B cell (primary cell): ENCODE measurements at regions not wholly inside any gene's neighbourhood (a gene's known extent, or its start where the extent isn't known, plus 50 kb on each side); places are given as distances from the start of the nearest gene placed in this dataset.

ENCODE experiments used
- ATAC-seq: fragments of 200-7000 bp; cut with Tn5 transposase; one replicate; pipeline ENCODE4 v1.10.0; 2021; ENCODE audit warnings: low read depth, mild to moderate bottlenecking, moderate number of reproducible peaks, moderate library complexity
- CTCF ChIA-PET: fragments of 350-600 bp; sonication (Branson Sonifier 250); formaldehyde crosslinking; loops from one replicate; lab custom pipeline; 2021; ENCODE audit warnings: antibody characterized with exemption, inconsistent platforms; lab: Charles Lee
- POLR2A ChIA-PET: fragments of 350-600 bp; sonication (Branson Sonifier 250); formaldehyde crosslinking; loops from one replicate; lab custom pipeline; 2021; ENCODE audit warnings: antibody characterized with exemption; lab: Charles Lee
- DNase-seq: peaks from one replicate; pipeline ENCODE4 v3.0.0; 2013
- H2AFZ ChIP-seq: 2 replicates; pipeline ENCODE4 v1.6.1; 2012; ENCODE audit warnings: mild to moderate bottlenecking, low read depth, low read length; ENCODE audit not compliant: insufficient read depth, poor library complexity, severe bottlenecking
- H3K27ac ChIP-seq, 2 donors: 1 replicate in 1 of 2; 2 replicates in 1 of 2; pipeline ENCODE4 v1.5.1; 2012 to 2013; ENCODE audit warnings: low read length in 2 of 2, mild to moderate bottlenecking in 2 of 2, moderate library complexity in 1 of 2
- H3K27me3 ChIP-seq, 4 experiments: fragments of 200-600 bp in 1 of 4; sonication (generic) in 1 of 4; replicated peaks in 1 of 4; 1 replicate in 2 of 4; 2 replicates in 2 of 4; pipeline versions ENCODE4 v1.6.1 to v1.7.0; 2013 to 2016; ENCODE audit warnings: low read length in 3 of 4, mild to moderate bottlenecking in 2 of 4, mixed read lengths in 1 of 4, moderate library complexity in 1 of 4; ENCODE audit not compliant: insufficient read depth in 4 of 4, control insufficient read depth in 3 of 4; ENCODE audit errors: control extremely low read depth in 1 of 4
- H3K36me3 ChIP-seq, 2 experiments: replicated peaks in 1 of 2; 1 replicate in 1 of 2; 2 replicates in 1 of 2; pipeline versions ENCODE4 v1.6.1 to v1.7.1; 2013; ENCODE audit warnings: low read length in 1 of 2; ENCODE audit not compliant: insufficient read depth in 2 of 2, control insufficient read depth in 1 of 2; ENCODE audit errors: control extremely low read depth in 1 of 2, extremely low read depth in 1 of 2
- H3K4me1 ChIP-seq, 2 donors: fragments of 200-600 bp in 1 of 2; sonication (generic) in 1 of 2; 1 replicate in 1 of 2; 2 replicates in 1 of 2; pipeline versions ENCODE4 v1.5.1 to v1.6.1; 2013 to 2017; ENCODE audit warnings: low read length in 2 of 2; ENCODE audit not compliant: control insufficient read depth in 2 of 2, insufficient read depth in 2 of 2
- H3K4me2 ChIP-seq: replicated peaks from 2 replicates; pipeline ENCODE3; 2012; ENCODE audit warnings: mild to moderate bottlenecking, low read depth, low read length; ENCODE audit not compliant: poor library complexity, severe bottlenecking
- H3K4me3 ChIP-seq, 5 experiments: fragments of 200-600 bp in 1 of 5; sonication (generic) in 1 of 5; 1 replicate in 3 of 5; 2 replicates in 2 of 5; pipeline versions ENCODE4 v1.5.1 to v1.7.0; 2011 to 2016; ENCODE audit warnings: low read length in 4 of 5, mild to moderate bottlenecking in 4 of 5, low read depth in 2 of 5, control low read depth in 1 of 5, moderate library complexity in 1 of 5; ENCODE audit not compliant: insufficient read depth in 1 of 5; ENCODE audit errors: control extremely low read depth in 1 of 5, extremely low read depth in 1 of 5
- H3K79me2 ChIP-seq: fragments of 200-600 bp; sonication (generic); one replicate; pipeline ENCODE4 v1.6.0; 2016; ENCODE audit warnings: low read length; ENCODE audit not compliant: control insufficient read depth, insufficient read depth
- H3K9ac ChIP-seq: fragments of 200-600 bp; sonication (generic); 2 replicates; pipeline ENCODE4 v1.6.1; 2017; ENCODE audit warnings: mild to moderate bottlenecking, low read length, moderate library complexity
- H3K9me3 ChIP-seq, 3 donors: one replicate each; pipeline versions ENCODE4 v1.6.1 to v1.7.1; 2013; ENCODE audit warnings: low read length in 2 of 3; ENCODE audit not compliant: control insufficient read depth in 2 of 3, insufficient read depth in 1 of 3; ENCODE audit errors: control extremely low read depth in 1 of 3
- H4K20me1 ChIP-seq: 2 replicates; pipeline ENCODE4 v1.6.0; 2012; ENCODE audit warnings: mild to moderate bottlenecking, low read length; ENCODE audit not compliant: insufficient read depth, control insufficient read depth, poor library complexity, severe bottlenecking
- H3K27ac Mint-ChIP-seq: one replicate; pipeline ENCODE4 v1.8.0; 2021; ENCODE audit warnings: mixed read lengths
- H3K27me3 Mint-ChIP-seq: one replicate; pipeline ENCODE4 v1.8.0; 2021; ENCODE audit warnings: mixed read lengths
- H3K4me1 Mint-ChIP-seq: one replicate; pipeline ENCODE4 v1.8.0; 2021; ENCODE audit warnings: mixed read lengths
- H3K4me3 Mint-ChIP-seq: one replicate; pipeline ENCODE4 v1.8.0; 2021; ENCODE audit warnings: mixed read lengths
- H3K9me3 Mint-ChIP-seq: one replicate; pipeline ENCODE4 v1.8.0; 2022; ENCODE audit warnings: mixed read lengths; ENCODE audit not compliant: insufficient read depth
- EZH2 ChIP-seq: IDR thresholded peaks from 2 replicates; pipeline ENCODE4 v1.6.1; 2012; ENCODE audit warnings: borderline replicate concordance, low read depth, mild to moderate bottlenecking, moderate library complexity, low read length; ENCODE audit not compliant: insufficient read depth, poor library complexity, severe bottlenecking
- WGBS: methylation state at CpG from one replicate; pipeline ENCODE4 v1.1.5; 2013; ENCODE audit warnings: missing lambda C conversion rate; ENCODE audit not compliant: insufficient coverage; 5-methylcytosine and 5-hydroxymethylcytosine counted together
- intact Hi-C: fragments of 100-400 bp; cut with micrococcal nuclease; formaldehyde crosslinking; loops from one replicate; pipeline ENCODE4 v1.10.0; 2022
- TF ChIP-seq, protein P1 (sequence below): fragments of 200-600 bp; IDR thresholded peaks from one replicate; pipeline ENCODE4 v1.8.0; 2022; ENCODE audit warnings: antibody characterized with exemption, mild to moderate bottlenecking

- Histone ChIP-seq H3K9me3 (no peaks in the 10 kb centered on the region), H3K9ac (no peak overlapping the region), H2AFZ (no peak overlapping the region), H3K79me2 (no peaks in the 10 kb centered on the region), H4K20me1 (no peaks in the 10 kb centered on the region), H3K36me3 (no peaks in the 10 kb centered on the region), H3K4me3 (no peak overlapping the region), H3K4me2 (no peak overlapping the region), H3K4me1 (no peaks in the 10 kb centered on the region), H3K27ac (no peak overlapping the region), H3K27me3 (no peaks in the 10 kb centered on the region)
- Mint-ChIP-seq H3K4me1 (no peaks in the 10 kb centered on the region), H3K9me3 (no peaks in the 10 kb centered on the region), H3K27me3 (no peaks in the 10 kb centered on the region), H3K27ac (no peak overlapping the region), H3K4me3 (no peak overlapping the region)
- POLR2A ChIA-PET, result no interaction called here
- no peak for TF ChIP-seq EZH2
- TF ChIP-seq, protein P1, sequence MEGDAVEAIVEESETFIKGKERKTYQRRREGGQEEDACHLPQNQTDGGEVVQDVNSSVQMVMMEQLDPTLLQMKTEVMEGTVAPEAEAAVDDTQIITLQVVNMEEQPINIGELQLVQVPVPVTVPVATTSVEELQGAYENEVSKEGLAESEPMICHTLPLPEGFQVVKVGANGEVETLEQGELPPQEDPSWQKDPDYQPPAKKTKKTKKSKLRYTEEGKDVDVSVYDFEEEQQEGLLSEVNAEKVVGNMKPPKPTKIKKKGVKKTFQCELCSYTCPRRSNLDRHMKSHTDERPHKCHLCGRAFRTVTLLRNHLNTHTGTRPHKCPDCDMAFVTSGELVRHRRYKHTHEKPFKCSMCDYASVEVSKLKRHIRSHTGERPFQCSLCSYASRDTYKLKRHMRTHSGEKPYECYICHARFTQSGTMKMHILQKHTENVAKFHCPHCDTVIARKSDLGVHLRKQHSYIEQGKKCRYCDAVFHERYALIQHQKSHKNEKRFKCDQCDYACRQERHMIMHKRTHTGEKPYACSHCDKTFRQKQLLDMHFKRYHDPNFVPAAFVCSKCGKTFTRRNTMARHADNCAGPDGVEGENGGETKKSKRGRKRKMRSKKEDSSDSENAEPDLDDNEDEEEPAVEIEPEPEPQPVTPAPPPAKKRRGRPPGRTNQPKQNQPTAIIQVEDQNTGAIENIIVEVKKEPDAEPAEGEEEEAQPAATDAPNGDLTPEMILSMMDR, result no peak
- WGBS, result no CpG with 5 or more reads among the region's 5 CpGs
- no peak for DNase-seq
- intact Hi-C loops, result no loop called here
- CTCF ChIA-PET, result no interaction called here
- no peak for ATAC-seq
These were observed 446.6 kb downstream of the KLF5 start for GRCh38 chr13:73505376-73505890.

DNA sequence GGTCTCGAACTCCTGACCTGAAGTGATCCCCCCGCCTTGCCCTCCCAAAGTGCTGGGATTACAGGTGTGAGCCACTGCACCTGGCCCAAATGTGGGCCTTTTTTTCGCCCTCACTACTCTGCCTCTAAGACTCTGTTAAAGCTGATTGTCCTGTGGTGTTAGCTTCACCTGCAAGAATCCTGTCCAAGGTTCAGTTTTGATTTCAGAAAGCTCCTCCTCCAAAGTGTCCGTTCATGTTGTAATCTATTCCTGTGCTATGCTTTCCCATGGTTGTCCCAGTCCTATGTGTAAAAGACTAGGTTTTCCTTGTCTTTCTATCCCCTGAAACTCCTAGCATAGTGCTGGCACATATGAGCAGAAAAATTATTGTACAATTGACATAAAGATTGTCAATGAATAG is 440.9 kb downstream of the KLF5 start:
- no peaks in the 10 kb centered on the region for H3K36me3 ChIP-seq
- 90% methylated on average over 3 of the region's 4 CpGs for WGBS
- H3K79me2 ChIP-seq, result no peaks in the 10 kb centered on the region
- H3K4me2 ChIP-seq, result no peak overlapping the region
- H3K4me3 Mint-ChIP-seq, result no peak overlapping the region
- no peaks in the 10 kb centered on the region for H3K27me3 ChIP-seq
- no peak overlapping the region for H3K27ac Mint-ChIP-seq
- intact Hi-C loops, result no loop called here
- ChIA-PET CTCF (no interaction called here), POLR2A (no interaction called here)
- TF ChIP-seq, protein P1, result no peak
- no peak for TF ChIP-seq EZH2
- no peaks in the 10 kb centered on the region for H4K20me1 ChIP-seq
- H2AFZ ChIP-seq, result no peak overlapping the region
- no peaks in the 10 kb centered on the region for H3K9me3 ChIP-seq
- H3K9ac ChIP-seq, result no peak overlapping the region
- DNase-seq (no peak), ATAC-seq (no peak)
- H3K9me3 Mint-ChIP-seq, result no peaks in the 10 kb centered on the region
- no peaks in the 10 kb centered on the region for H3K4me1 ChIP-seq
- H3K27me3 Mint-ChIP-seq, result no peaks in the 10 kb centered on the region
- H3K4me3 ChIP-seq, result no peak overlapping the region
- H3K27ac ChIP-seq, result no peak overlapping the region
- no peaks in the 10 kb centered on the region for H3K4me1 Mint-ChIP-seq
